Activated CD4-positive, alpha-beta T cell treated with anti-CD3 and anti-CD28 coated beads, Interleukin-2, amount 10 ng/mL, durations not matched to agents 7 days and 5 days (primary cell): ENCODE measurements at regions not wholly inside any gene's neighbourhood (a gene's known extent, or its start where the extent isn't known, plus 50 kb on each side); places are given as distances from the start of the nearest gene placed in this dataset.

Experiments used
- CTCF ChIA-PET: fragments of 350-600 bp; sonication (Branson Sonifier 250); formaldehyde crosslinking; loops from one replicate; lab custom pipeline; 2021; ENCODE audit warnings: antibody characterized with exemption; lab: Charles Lee
- POLR2A ChIA-PET: fragments of 350-600 bp; sonication (Branson Sonifier 250); formaldehyde crosslinking; loops from one replicate; lab custom pipeline; 2021; ENCODE audit warnings: antibody characterized with exemption; lab: Charles Lee
- DNase-seq: peaks from one replicate; pipeline ENCODE4 v3.0.0-alpha.2; 2020
- H3K27ac Mint-ChIP-seq: one replicate; pipeline ENCODE4 v1.8.0; 2021; ENCODE audit warnings: mild to moderate bottlenecking, moderate library complexity, mixed read lengths
- H3K27me3 Mint-ChIP-seq: one replicate; pipeline ENCODE4 v1.8.0; 2021; ENCODE audit warnings: mixed read lengths
- H3K36me3 Mint-ChIP-seq: one replicate; pipeline ENCODE4 v1.8.0; 2021; ENCODE audit warnings: low read depth, mixed read lengths
- H3K4me1 Mint-ChIP-seq: one replicate; pipeline ENCODE4 v1.8.0; 2021; ENCODE audit warnings: mixed read lengths
- H3K4me3 Mint-ChIP-seq: one replicate; pipeline ENCODE4 v1.8.0; 2021; ENCODE audit warnings: mild to moderate bottlenecking, moderate library complexity, mixed read lengths
- H3K9me3 Mint-ChIP-seq: one replicate; pipeline ENCODE4 v1.8.0; 2021; ENCODE audit warnings: mixed read lengths

DNA sequence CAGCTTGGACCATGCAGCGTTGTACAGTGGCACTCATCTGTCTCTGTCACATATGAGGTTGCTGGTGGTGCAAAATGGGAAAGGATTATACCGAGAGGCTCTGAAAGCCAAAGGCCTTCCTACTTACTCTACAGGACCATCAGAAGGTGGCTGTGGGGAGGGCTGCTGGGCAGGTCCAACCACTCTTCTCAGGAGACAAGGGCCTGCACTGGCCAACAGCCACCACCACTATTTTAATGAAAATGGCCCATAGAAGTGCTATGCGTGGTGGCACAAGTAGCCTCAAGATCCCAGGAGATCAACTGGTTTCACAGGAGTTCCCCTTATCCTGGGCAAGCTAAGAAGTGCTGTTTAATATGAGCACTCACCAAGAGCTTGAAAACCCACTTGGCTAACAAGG lies 52.3 kb downstream of the MRPL57 start:
- Mint-ChIP-seq H3K36me3 (no peaks in the 10 kb centered on the region), H3K4me3 (no peak overlapping the region), H3K27ac (no peak overlapping the region), H3K4me1 (peaks cover 13% of the 10 kb centered on the region), H3K27me3 (peaks cover 2% of the 10 kb centered on the region), H3K9me3 (no peaks in the 10 kb centered on the region)
- POLR2A ChIA-PET = no interaction called here
- no peak for DNase-seq
- CTCF ChIA-PET = no interaction called here

DNA sequence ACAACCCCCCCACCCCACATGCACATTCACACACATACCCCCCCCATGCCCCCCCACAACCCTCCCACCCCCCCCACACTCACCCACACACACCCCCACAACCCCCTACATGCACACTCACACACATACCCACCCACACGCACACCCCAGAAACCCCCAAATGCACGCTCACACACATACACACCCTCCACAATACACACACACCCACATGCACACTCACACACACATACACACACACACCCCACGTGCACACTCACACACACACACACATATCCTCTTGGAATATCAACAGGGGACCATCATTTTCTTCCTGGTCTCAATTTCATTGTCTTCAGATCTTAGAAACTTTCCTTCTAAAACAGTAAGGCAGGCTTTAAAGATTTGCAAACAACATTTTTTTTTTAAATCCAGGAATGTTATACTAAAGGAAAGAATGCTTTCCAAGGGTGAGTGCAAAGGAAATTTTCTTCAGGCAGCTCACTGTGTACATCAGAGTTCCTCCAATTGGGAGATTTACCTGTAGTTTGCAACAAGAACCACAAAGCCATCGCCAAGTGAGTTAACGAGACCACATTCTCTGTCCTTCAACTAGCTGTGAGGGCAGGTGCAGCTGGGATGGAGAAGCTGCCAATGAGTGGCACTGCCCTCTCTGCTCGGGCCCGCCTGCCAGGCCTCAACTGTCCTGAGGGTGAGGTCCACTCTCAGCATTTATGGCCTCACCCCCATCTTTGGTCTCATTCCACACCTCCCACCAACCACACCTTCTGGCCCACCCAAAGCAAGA lies 53.0 kb downstream of the MRPL57 start:
- H3K4me3 Mint-ChIP-seq = no peak overlapping the region
- no peaks in the 10 kb centered on the region for H3K36me3 Mint-ChIP-seq
- no peak for DNase-seq
- CTCF ChIA-PET = interaction anchor here (1.3 kb wide), 1 partner anchor 18 kb away, joined by 4 read pairs; no protein-coding TSS in a partner anchor
- no peak overlapping the region for H3K27ac Mint-ChIP-seq
- H3K4me1 Mint-ChIP-seq = peaks cover 16% of the 10 kb centered on the region
- H3K9me3 Mint-ChIP-seq = no peaks in the 10 kb centered on the region
- H3K27me3 Mint-ChIP-seq = peaks cover 2% of the 10 kb centered on the region
- POLR2A ChIA-PET = no interaction called here

DNA sequence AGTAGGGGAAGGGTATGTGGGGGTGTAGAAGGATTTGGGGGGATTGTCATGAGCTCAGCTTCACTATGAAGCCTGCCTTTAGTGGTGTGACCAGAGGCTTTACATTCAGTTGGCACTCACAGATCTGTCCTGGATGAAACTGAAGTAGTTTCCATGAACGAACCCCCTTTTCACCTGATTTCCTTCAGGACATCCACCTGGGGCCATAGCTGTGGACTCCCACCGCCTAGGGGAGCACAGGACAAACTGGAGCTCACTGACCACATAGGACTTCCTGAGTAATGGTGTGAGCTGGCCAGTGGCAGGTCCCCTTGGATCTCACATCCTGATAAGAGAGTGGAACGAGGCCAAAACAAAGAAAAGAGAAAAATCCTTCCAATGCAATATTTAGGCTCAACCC lies 54.1 kb downstream of the MRPL57 start:
- Mint-ChIP-seq H3K27ac (no peak overlapping the region), H3K4me1 (peaks cover 16% of the 10 kb centered on the region), H3K36me3 (no peaks in the 10 kb centered on the region), H3K4me3 (no peak overlapping the region), H3K27me3 (peaks cover 2% of the 10 kb centered on the region), H3K9me3 (no peaks in the 10 kb centered on the region)
- ChIA-PET CTCF (interaction anchor here (1.3 kb wide), 1 partner anchor 17 kb away, joined by 4 read pairs; no protein-coding TSS in a partner anchor), POLR2A (no interaction called here)
- no peak for DNase-seq

DNA sequence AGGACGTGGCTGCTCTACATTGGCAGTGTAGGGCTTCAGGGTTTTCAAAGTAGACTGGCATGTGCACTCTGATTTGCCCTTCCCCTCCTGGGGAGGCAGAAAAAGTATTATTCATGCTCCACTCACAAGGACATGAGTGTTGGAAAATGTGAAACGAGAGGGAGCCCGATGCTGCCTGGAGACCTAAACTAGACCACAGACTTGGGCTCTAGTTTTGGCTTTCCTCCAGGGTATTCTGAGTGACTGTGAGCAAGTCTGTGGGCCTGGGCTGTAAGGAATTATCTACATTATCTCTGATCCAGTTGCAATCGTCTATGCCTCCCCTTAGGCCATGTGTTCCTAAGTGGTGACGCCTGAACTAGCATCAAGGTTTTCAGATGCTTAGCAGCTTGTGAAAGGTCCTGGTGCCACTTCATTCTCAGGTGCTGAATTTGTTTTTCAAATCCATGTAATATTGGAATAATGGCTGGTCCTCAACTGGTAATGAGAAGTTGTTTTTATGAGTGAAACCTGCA lies 55.0 kb downstream of the MRPL57 start:
- POLR2A ChIA-PET = no interaction called here
- H3K4me1 Mint-ChIP-seq = peaks cover 16% of the 10 kb centered on the region

DNA sequence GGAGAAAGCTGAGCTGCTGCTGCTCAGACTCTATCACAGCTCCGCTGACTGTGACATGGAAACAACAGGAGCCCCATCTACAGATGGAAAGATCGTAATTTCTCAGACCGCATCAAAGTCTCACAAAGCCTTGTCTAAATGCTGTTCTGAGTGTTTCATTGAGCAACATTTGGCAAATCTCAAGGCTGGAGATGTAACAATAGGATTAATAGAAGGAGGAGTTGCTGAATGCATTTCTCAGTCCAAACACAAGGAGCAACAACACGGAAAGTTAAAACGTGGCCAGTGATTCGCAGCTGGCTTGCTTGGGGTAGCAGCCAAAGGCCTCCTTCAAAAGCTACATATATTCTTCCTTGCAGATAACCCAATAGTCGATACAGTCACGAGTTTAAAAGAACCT lies 55.7 kb downstream of the MRPL57 start:
- Mint-ChIP-seq H3K27me3 (peaks cover 4% of the 10 kb centered on the region), H3K9me3 (no peaks in the 10 kb centered on the region), H3K36me3 (no peaks in the 10 kb centered on the region), H3K4me1 (peaks cover 16% of the 10 kb centered on the region), H3K4me3 (no peak overlapping the region), H3K27ac (no peak overlapping the region)
- DNase-seq = no peak
- ChIA-PET CTCF (interaction anchor here (1.0 to 1.2 kb wide), 2 partner anchors 55 to 84 kb away, joined by 3 read pairs; no protein-coding TSS in a partner anchor), POLR2A (no interaction called here)

More for the DNA sequence above, 55.0 kb downstream of the MRPL57 start:
- CTCF ChIA-PET = no interaction called here
- Mint-ChIP-seq H3K4me3 (no peak overlapping the region), H3K27ac (no peak overlapping the region), H3K36me3 (no peaks in the 10 kb centered on the region), H3K27me3 (peaks cover 2% of the 10 kb centered on the region), H3K9me3 (no peaks in the 10 kb centered on the region)
- DNase-seq = no peak

DNA sequence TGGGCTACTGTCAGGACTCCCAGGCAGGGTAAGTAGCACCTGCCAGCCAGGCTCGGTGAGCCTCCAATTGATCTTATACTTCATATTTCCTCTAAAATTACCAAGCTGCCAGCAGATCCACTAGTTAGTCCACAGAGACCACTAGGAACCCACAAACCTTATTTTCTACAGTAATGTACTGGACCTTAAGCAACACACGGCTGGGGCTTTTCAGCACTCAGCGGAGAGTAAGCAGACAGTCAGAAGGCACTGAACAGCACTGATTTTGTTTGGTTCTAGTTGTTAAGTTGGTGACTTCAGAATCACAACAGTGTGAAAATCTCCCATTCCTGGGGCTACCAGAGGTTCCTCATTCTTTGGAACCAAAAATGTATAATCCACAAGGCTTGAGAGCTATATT lies 56.1 kb downstream of the MRPL57 start:
- DNase-seq = no peak
- POLR2A ChIA-PET = no interaction called here
- CTCF ChIA-PET = interaction anchor here (1.0 to 1.2 kb wide), 2 partner anchors 55 to 84 kb away, joined by 3 read pairs; no protein-coding TSS in a partner anchor
- no peaks in the 10 kb centered on the region for H3K9me3 Mint-ChIP-seq
- H3K4me1 Mint-ChIP-seq = peaks cover 16% of the 10 kb centered on the region
- H3K36me3 Mint-ChIP-seq = no peaks in the 10 kb centered on the region
- H3K4me3 Mint-ChIP-seq = no peak overlapping the region
- peaks cover 4% of the 10 kb centered on the region for H3K27me3 Mint-ChIP-seq
- no peak overlapping the region for H3K27ac Mint-ChIP-seq

DNA sequence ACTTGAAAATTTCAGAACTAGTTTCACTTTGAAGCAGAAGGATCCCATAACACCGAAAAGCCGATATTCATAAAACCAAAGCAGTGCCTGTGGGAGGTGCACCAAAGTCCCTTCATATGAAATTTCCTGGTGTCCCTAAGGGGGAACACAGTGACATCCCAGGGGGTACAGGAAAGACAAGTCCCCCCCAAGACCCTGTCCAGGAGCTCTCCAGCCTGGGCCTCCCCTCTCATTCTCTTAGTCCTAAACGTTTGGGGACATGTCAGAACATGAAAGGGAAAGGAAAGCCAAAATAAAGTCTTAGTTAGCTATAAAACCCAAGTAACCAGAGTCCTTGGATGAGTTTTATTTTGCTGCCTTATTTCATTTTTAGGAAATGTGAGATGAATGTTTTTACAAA lies 56.6 kb downstream of the MRPL57 start:
- H3K4me3 Mint-ChIP-seq = no peak overlapping the region
- H3K4me1 Mint-ChIP-seq = peaks cover 16% of the 10 kb centered on the region
- no peak for DNase-seq
- no peaks in the 10 kb centered on the region for H3K36me3 Mint-ChIP-seq
- H3K27ac Mint-ChIP-seq = no peak overlapping the region
- H3K9me3 Mint-ChIP-seq = no peaks in the 10 kb centered on the region
- POLR2A ChIA-PET = no interaction called here
- CTCF ChIA-PET = interaction anchor here (1.0 to 1.2 kb wide), 3 partner anchors 56 to 328 kb away, joined by 3 read pairs; no protein-coding TSS in a partner anchor
- H3K27me3 Mint-ChIP-seq = peaks cover 4% of the 10 kb centered on the region

DNA sequence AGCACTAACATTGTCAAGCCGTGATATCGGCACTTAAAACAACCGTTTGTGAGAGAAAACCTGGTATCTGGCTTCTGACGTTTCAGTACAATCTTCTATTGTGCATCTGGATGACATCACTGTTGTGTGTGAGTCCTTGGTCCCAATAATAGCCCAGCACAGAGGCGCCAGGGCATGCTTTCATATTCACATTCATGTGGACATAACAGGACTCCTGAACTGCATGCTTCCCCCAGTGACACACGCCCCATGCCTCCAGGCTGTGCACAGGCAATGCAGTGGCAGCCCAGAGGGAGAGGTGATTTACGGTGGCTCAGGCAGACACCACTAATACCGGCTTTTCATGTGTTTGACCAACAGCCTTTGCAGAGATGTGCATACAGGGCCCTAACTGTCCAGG lies 58.1 kb downstream of the MRPL57 start:
- peaks cover 4% of the 10 kb centered on the region for H3K27me3 Mint-ChIP-seq
- no peak overlapping the region for H3K27ac Mint-ChIP-seq
- H3K36me3 Mint-ChIP-seq = no peaks in the 10 kb centered on the region
- H3K4me1 Mint-ChIP-seq = peaks cover 16% of the 10 kb centered on the region
- no peak overlapping the region for H3K4me3 Mint-ChIP-seq
- POLR2A ChIA-PET = no interaction called here
- no peak for DNase-seq
- CTCF ChIA-PET = no interaction called here
- H3K9me3 Mint-ChIP-seq = no peaks in the 10 kb centered on the region

DNA sequence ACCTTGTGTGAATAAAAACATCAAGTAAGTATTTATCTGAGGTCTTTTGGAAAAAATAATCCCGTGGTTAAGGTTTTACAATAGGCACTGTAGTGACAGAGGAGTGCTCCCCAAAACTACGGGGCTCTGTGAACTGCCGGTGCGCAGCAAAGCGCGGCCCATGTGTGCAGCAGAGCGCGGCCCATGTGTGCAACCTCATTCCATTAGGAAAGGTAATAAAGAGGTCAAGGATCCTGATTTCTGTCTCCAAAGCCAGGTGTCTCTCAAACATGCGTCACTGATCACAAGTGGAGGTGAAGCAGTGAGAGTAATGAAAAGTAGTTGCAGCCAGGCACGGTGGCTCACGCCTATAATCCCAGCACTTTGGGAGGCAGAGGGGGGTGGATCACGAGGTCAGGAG lies 58.7 kb downstream of the MRPL57 start:
- CTCF ChIA-PET = no interaction called here
- DNase-seq = no peak
- Mint-ChIP-seq H3K27ac (no peak overlapping the region), H3K27me3 (peaks cover 4% of the 10 kb centered on the region), H3K4me1 (peaks cover 18% of the 10 kb centered on the region), H3K9me3 (no peaks in the 10 kb centered on the region), H3K4me3 (no peak overlapping the region), H3K36me3 (no peaks in the 10 kb centered on the region)
- POLR2A ChIA-PET = no interaction called here

DNA sequence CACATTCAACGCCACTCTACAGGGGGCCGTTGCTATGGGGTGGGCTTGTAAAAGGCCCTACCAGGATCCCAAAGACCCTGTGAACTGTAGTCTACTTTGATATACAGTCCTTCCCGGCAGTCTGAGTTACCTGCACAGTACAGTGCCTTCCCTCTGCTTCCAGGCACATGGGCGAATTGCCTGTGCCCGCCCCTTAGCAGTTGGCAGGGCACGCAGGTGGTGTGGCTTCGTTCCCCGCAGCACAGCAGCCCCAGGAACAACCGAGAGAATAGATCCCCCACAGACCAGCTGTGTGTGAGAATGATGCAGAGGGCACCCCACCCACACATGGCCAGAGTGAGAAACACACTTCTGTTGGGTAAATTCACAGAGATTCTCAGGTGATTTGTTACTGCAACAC lies 60.6 kb downstream of the MRPL57 start:
- DNase-seq = no peak
- no peak overlapping the region for H3K4me3 Mint-ChIP-seq
- H3K27me3 Mint-ChIP-seq = peaks cover 4% of the 10 kb centered on the region
- CTCF ChIA-PET = interaction anchor here (1.1 kb wide), 1 partner anchor 57 kb away, joined by 3 read pairs; no protein-coding TSS in a partner anchor
- H3K4me1 Mint-ChIP-seq = peaks cover 25% of the 10 kb centered on the region
- H3K9me3 Mint-ChIP-seq = no peaks in the 10 kb centered on the region
- POLR2A ChIA-PET = no interaction called here
- no peak overlapping the region for H3K27ac Mint-ChIP-seq
- no peaks in the 10 kb centered on the region for H3K36me3 Mint-ChIP-seq

DNA sequence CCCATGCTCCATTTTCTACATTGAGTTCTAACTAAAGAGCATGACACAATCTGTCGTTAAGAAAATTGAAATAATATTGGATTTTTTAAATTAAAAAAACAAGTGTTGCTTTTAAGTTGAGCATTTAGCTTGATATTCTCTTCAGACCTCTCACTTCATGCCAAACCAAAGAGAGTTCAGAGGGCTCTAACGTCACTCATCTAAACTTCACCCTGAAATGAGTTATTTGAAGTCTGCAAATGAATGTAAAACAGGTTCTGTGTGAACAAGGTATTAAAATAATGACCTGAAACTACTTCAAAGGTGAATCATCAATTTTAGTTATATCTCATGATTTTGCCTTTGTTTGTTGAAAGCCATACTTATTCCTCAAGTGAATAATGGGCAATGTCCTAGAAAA lies 61.8 kb downstream of the MRPL57 start:
- no peaks in the 10 kb centered on the region for H3K9me3 Mint-ChIP-seq
- ChIA-PET CTCF (no interaction called here), POLR2A (no interaction called here)

DNA sequence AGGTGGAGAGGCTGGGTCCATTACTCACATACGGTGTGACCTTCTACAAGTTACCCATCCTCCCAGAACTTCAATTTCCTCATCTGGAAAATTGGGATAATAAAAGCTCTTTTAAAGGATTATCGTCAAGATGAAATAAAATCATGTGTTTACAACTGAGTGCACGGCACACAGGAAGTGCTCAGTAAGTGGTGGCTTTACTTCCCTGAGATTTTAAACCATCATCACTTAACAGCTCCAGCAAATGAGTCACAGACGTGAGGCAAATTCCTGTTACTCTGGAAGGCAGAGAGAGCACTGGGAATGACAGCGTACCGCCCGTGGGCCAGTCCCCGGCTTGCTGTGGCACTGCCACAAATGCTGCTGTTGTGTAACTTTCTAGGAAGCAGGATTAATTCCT lies 64.1 kb downstream of the MRPL57 start:
- ChIA-PET CTCF (interaction anchor here (0.6 to 1.4 kb wide), 2 partner anchors 233 to 249 kb away, joined by 3 to 5 read pairs; no protein-coding TSS in a partner anchor), POLR2A (no interaction called here)
- H3K27me3 Mint-ChIP-seq = peaks cover 2% of the 10 kb centered on the region
- no peak overlapping the region for H3K4me3 Mint-ChIP-seq
- no peaks in the 10 kb centered on the region for H3K36me3 Mint-ChIP-seq
- no peak overlapping the region for H3K27ac Mint-ChIP-seq
- DNase-seq = no peak
- peaks cover 12% of the 10 kb centered on the region for H3K4me1 Mint-ChIP-seq
- H3K9me3 Mint-ChIP-seq = no peaks in the 10 kb centered on the region

More for the DNA sequence above, 61.8 kb downstream of the MRPL57 start:
- H3K4me1 Mint-ChIP-seq = peaks cover 18% of the 10 kb centered on the region
- no peak overlapping the region for H3K27ac Mint-ChIP-seq
- H3K27me3 Mint-ChIP-seq = peaks cover 2% of the 10 kb centered on the region
- no peaks in the 10 kb centered on the region for H3K36me3 Mint-ChIP-seq
- H3K4me3 Mint-ChIP-seq = no peak overlapping the region
- no peak for DNase-seq

DNA sequence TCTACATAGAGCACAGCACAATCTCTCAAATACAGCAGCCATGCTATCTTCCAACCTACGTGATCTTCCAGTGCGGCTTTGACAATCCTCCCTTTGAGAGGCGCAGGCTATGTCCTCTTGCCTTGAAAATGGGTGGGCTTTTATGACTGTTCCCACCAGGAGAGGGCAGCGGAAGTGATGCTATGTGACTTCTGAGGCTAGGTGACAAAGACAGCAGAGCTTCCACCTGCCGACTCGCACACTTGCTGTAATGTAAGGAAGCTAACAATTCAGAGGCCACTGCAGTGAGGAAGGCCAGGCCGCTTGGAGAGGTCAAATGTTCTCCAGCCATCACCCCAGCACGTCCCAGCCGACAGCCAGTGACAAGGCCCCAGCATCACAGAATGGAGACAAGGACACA lies 65.8 kb downstream of the MRPL57 start:
- Mint-ChIP-seq H3K4me3 (no peak overlapping the region), H3K9me3 (no peaks in the 10 kb centered on the region), H3K27me3 (no peaks in the 10 kb centered on the region), H3K36me3 (no peaks in the 10 kb centered on the region), H3K27ac (no peak overlapping the region), H3K4me1 (peaks cover 12% of the 10 kb centered on the region)
- no peak for DNase-seq
- POLR2A ChIA-PET = no interaction called here
- CTCF ChIA-PET = no interaction called here
